H1 (cell line): ENCODE measurements at regions not wholly inside any gene's neighbourhood (a gene's known extent, or its start where the extent isn't known, plus 50 kb on each side); places are given as distances from the start of the nearest gene placed in this dataset.

Source experiments
- CTCF ChIA-PET: fragments of 300-600 bp; sonication (Branson Sonifier 250); formaldehyde crosslinking; loops from one replicate; lab custom pipeline; 2021; ENCODE audit not compliant: partially characterized antibody; lab: Charles Lee
- POLR2A ChIA-PET: fragments of 300-600 bp; sonication (Branson Sonifier 250); formaldehyde crosslinking; loops from one replicate; lab custom pipeline; 2021; ENCODE audit warnings: inconsistent platforms; ENCODE audit not compliant: partially characterized antibody; lab: Charles Lee
- DNase-seq, 2 experiments: peaks; one replicate each; pipeline versions ENCODE4 v3.0.0 to v3.0.0-alpha.2; 2010 to 2022; ENCODE audit warnings: low spot score in 2 of 2, low read depth in 1 of 2, mixed read lengths in 1 of 2
- FAIRE-seq: peaks from 2 replicates; lab custom pipeline; 2011; peaks lifted over from hg19 to GRCh38; lab: Jason Lieb, UNC
- H2AFZ ChIP-seq: 2 replicates; pipeline ENCODE4 v1.8.1; 2012; ENCODE audit warnings: low read length, inconsistent platforms
- H2AK5ac ChIP-seq: 2 replicates; pipeline ENCODE4 v1.6.1; 2013; ENCODE audit warnings: low read depth, low read length
- H2BK120ac ChIP-seq: replicated peaks from 2 replicates; pipeline ENCODE3; 2013; ENCODE audit warnings: low read depth, low read length, inconsistent platforms
- H2BK12ac ChIP-seq: 2 replicates; pipeline ENCODE4 v1.6.1; 2013; ENCODE audit warnings: low read depth, low read length
- H2BK15ac ChIP-seq: 2 replicates; pipeline ENCODE4 v1.6.1; 2013; ENCODE audit warnings: low read length
- H2BK20ac ChIP-seq: 2 replicates; pipeline ENCODE4 v1.6.1; 2013; ENCODE audit warnings: low read length
- H2BK5ac ChIP-seq: 2 replicates; pipeline ENCODE4 v1.6.1; 2013; ENCODE audit warnings: low read depth, low read length
- H3K14ac ChIP-seq: 2 replicates; pipeline ENCODE4 v1.6.1; 2013; ENCODE audit warnings: inconsistent platforms; ENCODE audit not compliant: insufficient read length
- H3K18ac ChIP-seq: 2 replicates; pipeline ENCODE4 v1.6.1; 2013; ENCODE audit warnings: low read length; ENCODE audit errors: extremely low read depth
- H3K23ac ChIP-seq: 2 replicates; pipeline ENCODE4 v1.6.1; 2013; ENCODE audit warnings: inconsistent platforms; ENCODE audit not compliant: insufficient read length
- H3K23me2 ChIP-seq: 2 replicates; pipeline ENCODE4 v1.6.1; 2013; ENCODE audit warnings: low read depth, low read length
- H3K27ac ChIP-seq: 2 replicates; pipeline ENCODE4 v1.6.1; 2011; ENCODE audit warnings: low read depth, low read length, inconsistent platforms
- H3K27me3 ChIP-seq, 4 experiments: replicated peaks in 1 of 4; 1 replicate in 1 of 4; 2 replicates in 3 of 4; pipeline versions ENCODE4 v1.6.1 to v1.8.1; 2011 to 2013; ENCODE audit warnings: low read length in 3 of 4, mild to moderate bottlenecking in 3 of 4, inconsistent platforms in 2 of 4, mixed read lengths in 2 of 4, moderate library complexity in 1 of 4; ENCODE audit not compliant: control insufficient read depth in 3 of 4, insufficient read depth in 3 of 4; ENCODE audit errors: extremely low read depth in 1 of 4
- H3K36me3 ChIP-seq, 4 experiments: 2 replicates each; pipeline versions ENCODE4 v1.6.1 to v1.8.1; 2011 to 2013; ENCODE audit warnings: mild to moderate bottlenecking in 4 of 4, low read length in 3 of 4, moderate library complexity in 2 of 4, control low read depth in 1 of 4, inconsistent platforms in 1 of 4; ENCODE audit not compliant: insufficient read depth in 4 of 4, control insufficient read depth in 2 of 4
- H3K4ac ChIP-seq: replicated peaks from 2 replicates; pipeline ENCODE3; 2013; ENCODE audit warnings: low read length, low read depth, mixed read lengths, inconsistent platforms; ENCODE audit not compliant: insufficient read length
- H3K4me1 ChIP-seq, 4 experiments: replicated peaks in 1 of 4; 1 replicate in 1 of 4; 2 replicates in 3 of 4; pipeline versions ENCODE4 v1.6.1 to v1.8.1; 2011 to 2013; ENCODE audit warnings: low read length in 3 of 4, inconsistent platforms in 2 of 4, mixed read lengths in 1 of 4; ENCODE audit not compliant: insufficient read depth in 4 of 4, control insufficient read depth in 3 of 4
- H3K4me2 ChIP-seq, 2 experiments: 2 replicates each; pipeline versions ENCODE4 v1.6.1 to v1.8.1; 2011 to 2013; ENCODE audit warnings: low read depth in 2 of 2, low read length in 2 of 2, control low read depth in 1 of 2, inconsistent platforms in 1 of 2, mild to moderate bottlenecking in 1 of 2; ENCODE audit not compliant: insufficient read depth in 1 of 2
- H3K4me3 ChIP-seq, 4 experiments: fragments of 200-600, 300-600 bp in 1 of 4; sonication (generic), shearing (Covaris generic), sonication (Bioruptor Twin) in 1 of 4; 2 replicates each; pipeline versions ENCODE4 v1.5.1 to v1.8.1; 2011 to 2016; ENCODE audit warnings: low read length in 4 of 4, low read depth in 3 of 4, control low read depth in 2 of 4, inconsistent platforms in 2 of 4, mild to moderate bottlenecking in 2 of 4, mixed read lengths in 1 of 4, moderate library complexity in 1 of 4; ENCODE audit not compliant: insufficient read depth in 2 of 4; ENCODE audit errors: extremely low read depth in 1 of 4
- H3K56ac ChIP-seq: replicated peaks from 2 replicates; pipeline ENCODE3; 2013; ENCODE audit warnings: low read depth, mild to moderate bottlenecking, mixed read lengths, low read length, inconsistent platforms; ENCODE audit not compliant: insufficient read length
- H3K79me1 ChIP-seq: 2 replicates; pipeline ENCODE4 v1.6.1; 2013; ENCODE audit warnings: low read depth, low read length, control low read depth
- H3K79me2 ChIP-seq, 2 experiments: 2 replicates each; pipeline versions ENCODE4 v1.6.1 to v1.8.1; 2012 to 2013; ENCODE audit warnings: low read length in 2 of 2, mild to moderate bottlenecking in 2 of 2, inconsistent platforms in 1 of 2; ENCODE audit not compliant: insufficient read depth in 2 of 2, control insufficient read depth in 1 of 2
- H3K9ac ChIP-seq, 4 experiments: replicated peaks in 1 of 4; 1 replicate in 1 of 4; 2 replicates in 3 of 4; pipeline versions ENCODE4 v1.6.1 to v1.8.1; 2011 to 2013; ENCODE audit warnings: low read depth in 3 of 4, low read length in 3 of 4, control low read depth in 2 of 4, mild to moderate bottlenecking in 2 of 4, moderate library complexity in 2 of 4, inconsistent platforms in 1 of 4; ENCODE audit errors: extremely low read depth in 1 of 4
- H3K9me3 ChIP-seq, 2 experiments: 2 replicates each; pipeline versions ENCODE4 v1.6.1 to v1.8.1; 2012 to 2013; ENCODE audit warnings: mild to moderate bottlenecking in 2 of 2, moderate library complexity in 2 of 2, control low read depth in 1 of 2, inconsistent platforms in 1 of 2, low read depth in 1 of 2, low read length in 1 of 2, mixed read lengths in 1 of 2; ENCODE audit not compliant: insufficient read depth in 2 of 2
- H4K20me1 ChIP-seq, 2 experiments: replicated peaks in 1 of 2; 2 replicates each; pipeline versions ENCODE3 to v1.8.1; 2011 to 2013; ENCODE audit warnings: inconsistent platforms in 2 of 2, low read length in 2 of 2, mild to moderate bottlenecking in 1 of 2; ENCODE audit not compliant: insufficient read depth in 2 of 2, control insufficient read depth in 1 of 2
- H4K5ac ChIP-seq: 2 replicates; pipeline ENCODE4 v1.6.1; 2013; ENCODE audit warnings: low read length, low read depth, mixed read lengths, inconsistent platforms; ENCODE audit not compliant: insufficient read length
- H4K8ac ChIP-seq: 2 replicates; pipeline ENCODE4 v1.8.0; 2013; ENCODE audit warnings: mild to moderate bottlenecking, moderate library complexity, low read length, inconsistent platforms; ENCODE audit not compliant: insufficient read depth; ENCODE audit errors: extremely low read depth
- H4K91ac ChIP-seq: replicated peaks from 2 replicates; pipeline ENCODE3; 2013; ENCODE audit warnings: low read length, mixed read lengths, inconsistent platforms; ENCODE audit not compliant: insufficient read length
- CBX5 ChIP-seq: fragments of 300-800, 300-1000 bp; sonication (generic); IDR thresholded peaks from 2 replicates; pipeline ENCODE4 v1.7.1; 2016; ENCODE audit warnings: antibody characterized with exemption, low read length, low read depth
- EP300 ChIP-seq, 2 experiments: IDR thresholded peaks; 1 replicate in 1 of 2; 2 replicates in 1 of 2; pipeline ENCODE4 v1.6.1; 2011 to 2012; ENCODE audit warnings: low read depth in 2 of 2, low read length in 2 of 2, mild to moderate bottlenecking in 2 of 2, borderline replicate concordance in 1 of 2, inconsistent platforms in 1 of 2, moderate library complexity in 1 of 2
- GABPA ChIP-seq: IDR thresholded peaks from 2 replicates; pipeline ENCODE4 v1.6.1; 2011; ENCODE audit warnings: mild to moderate bottlenecking, low read length, moderate library complexity, borderline replicate concordance; ENCODE audit not compliant: insufficient read depth
- HDAC2 ChIP-seq, 2 experiments: fragments of 300-600 bp in 1 of 2; sonication (generic) in 1 of 2; IDR thresholded peaks; 2 replicates each; pipeline ENCODE4 v1.6.1; 2011 to 2012; ENCODE audit warnings: low read depth in 2 of 2, low read length in 2 of 2, mild to moderate bottlenecking in 2 of 2, moderate library complexity in 2 of 2, borderline replicate concordance in 1 of 2, inconsistent platforms in 1 of 2
- KDM1A ChIP-seq: fragments of 200-600, 300-600 bp; sonication (generic); IDR thresholded peaks from 2 replicates; pipeline ENCODE4 v1.7.1; 2016; ENCODE audit warnings: mild to moderate bottlenecking, low read length, borderline replicate concordance
- RXRA ChIP-seq: IDR thresholded peaks from 2 replicates; pipeline ENCODE4 v1.6.1; 2011; ENCODE audit warnings: low read depth, mild to moderate bottlenecking, low read length, moderate library complexity; ENCODE audit not compliant: insufficient read depth
- WGBS, 2 experiments: shearing (Covaris generic) in 1 of 2; methylation state at CpG; one replicate each; pipeline versions ENCODE4 v1.1.6 to v1.1.7; 2013 to 2015; ENCODE audit warnings: low lambda C conversion rate in 2 of 2, mixed read lengths in 2 of 2, inconsistent platforms in 1 of 2, low coverage in 1 of 2, missing lambda C conversion rate in 1 of 2; ENCODE audit not compliant: insufficient replicate concordance in 2 of 2, insufficient coverage in 1 of 2, insufficient read length in 1 of 2; ENCODE audit errors: extremely low coverage in 1 of 2, missing lambda C conversion rate in 1 of 2; 5-methylcytosine and 5-hydroxymethylcytosine counted together

DNA sequence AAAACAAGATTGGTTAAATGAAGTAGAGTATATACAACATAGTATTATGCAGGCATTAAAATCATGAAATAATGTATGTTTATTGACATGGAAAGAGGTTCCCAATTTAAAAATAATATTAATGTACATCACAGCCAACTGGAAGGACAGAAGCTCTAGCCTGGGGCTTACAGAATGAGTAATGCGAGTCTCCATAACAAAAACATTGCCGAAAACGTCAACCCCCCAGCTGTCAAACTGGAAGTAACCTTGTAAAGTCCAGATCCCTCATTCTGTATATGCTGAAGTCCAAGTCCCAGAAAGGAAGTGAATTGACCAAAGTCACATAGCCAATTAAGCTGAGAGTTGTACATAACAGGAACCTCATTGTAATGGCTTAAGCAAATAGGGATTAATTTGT is 128.7 kb upstream of the ECI2 start:
- H3K4me2 ChIP-seq = no peak overlapping the region
- H3K27me3 ChIP-seq = no peaks in the 10 kb centered on the region
- no peak overlapping the region for H2BK12ac ChIP-seq
- no peaks in the 10 kb centered on the region for H3K9me3 ChIP-seq
- H3K4me3 ChIP-seq = no peak overlapping the region
- H3K4me1 ChIP-seq = no peaks in the 10 kb centered on the region
- no peak overlapping the region for H3K18ac ChIP-seq
- H2BK120ac ChIP-seq = no peak overlapping the region
- WGBS, 2 experiments = 82% methylated on average over 3 of the region's 3 CpGs; no CpG with 5 or more reads in 1 of the 2 experiments
- H4K20me1 ChIP-seq = no peaks in the 10 kb centered on the region
- H3K23me2 ChIP-seq = peaks cover 2% of the 10 kb centered on the region; the same call in 1 of the 2 replicates
- no peak overlapping the region for H2AFZ ChIP-seq
- no peak overlapping the region for H4K5ac ChIP-seq
- H3K27ac ChIP-seq = no peak overlapping the region
- H3K23ac ChIP-seq = no peak overlapping the region
- no peak overlapping the region for H2BK15ac ChIP-seq
- DNase-seq (no peak), FAIRE-seq (no peak)
- no peak overlapping the region for H3K9ac ChIP-seq
- POLR2A ChIA-PET = no interaction called here
- no peaks in the 10 kb centered on the region for H3K79me2 ChIP-seq
- H3K14ac ChIP-seq = no peak overlapping the region
- no peak overlapping the region for H2AK5ac ChIP-seq
- no peak overlapping the region for H3K56ac ChIP-seq
- no peak overlapping the region for H2BK5ac ChIP-seq
- H3K79me1 ChIP-seq = no peaks in the 10 kb centered on the region
- CTCF ChIA-PET = no interaction called here
- TF ChIP-seq GABPA (no peak), HDAC2 (IDR thresholded peaks at IDR 0.05; ENCODE audit: borderline replicate concordance in 1 of 2, low read depth in 2 of 2, low read length in 2 of 2) (no peak), EP300 (IDR thresholded peaks at IDR 0.05; ENCODE audit: borderline replicate concordance in 1 of 2, low read depth in 2 of 2, low read length in 2 of 2) (no peak), CBX5 (no peak), KDM1A (no peak), RXRA (no peak)
- no peak overlapping the region for H4K91ac ChIP-seq
- no peaks in the 10 kb centered on the region for H3K36me3 ChIP-seq
- no peak overlapping the region for H4K8ac ChIP-seq
- H3K4ac ChIP-seq = no peak overlapping the region
- no peak overlapping the region for H2BK20ac ChIP-seq
